IgD-negative memory B cell (primary cell): ENCODE measurements at regions not wholly inside any gene's neighbourhood (a gene's known extent, or its start where the extent isn't known, plus 50 kb on each side); places are given as distances from the start of the nearest gene placed in this dataset.

Source experiments
- H3K27ac Mint-ChIP-seq, 3 donors: one replicate each; pipeline ENCODE4 v1.8.0; 2020 to 2022; ENCODE audit warnings: mild to moderate bottlenecking in 3 of 3, mixed read lengths in 3 of 3, moderate library complexity in 1 of 3
- H3K27me3 Mint-ChIP-seq: one replicate; pipeline ENCODE4 v1.8.0; 2021; ENCODE audit warnings: mixed read lengths
- H3K36me3 Mint-ChIP-seq: one replicate; pipeline ENCODE4 v1.8.0; 2020; ENCODE audit warnings: mild to moderate bottlenecking, mixed read lengths
- H3K4me1 Mint-ChIP-seq, 3 donors: one replicate each; pipeline ENCODE4 v1.8.0; 2020 to 2022; ENCODE audit warnings: mixed read lengths in 3 of 3, mild to moderate bottlenecking in 1 of 3
- H3K4me3 Mint-ChIP-seq, 4 donors: one replicate each; pipeline ENCODE4 v1.8.0; 2020 to 2022; ENCODE audit warnings: mild to moderate bottlenecking in 4 of 4, mixed read lengths in 4 of 4, moderate library complexity in 3 of 4
- H3K9me3 Mint-ChIP-seq, 3 donors: one replicate each; pipeline ENCODE4 v1.8.0; 2020 to 2021; ENCODE audit warnings: mixed read lengths in 3 of 3, mild to moderate bottlenecking in 1 of 3

DNA sequence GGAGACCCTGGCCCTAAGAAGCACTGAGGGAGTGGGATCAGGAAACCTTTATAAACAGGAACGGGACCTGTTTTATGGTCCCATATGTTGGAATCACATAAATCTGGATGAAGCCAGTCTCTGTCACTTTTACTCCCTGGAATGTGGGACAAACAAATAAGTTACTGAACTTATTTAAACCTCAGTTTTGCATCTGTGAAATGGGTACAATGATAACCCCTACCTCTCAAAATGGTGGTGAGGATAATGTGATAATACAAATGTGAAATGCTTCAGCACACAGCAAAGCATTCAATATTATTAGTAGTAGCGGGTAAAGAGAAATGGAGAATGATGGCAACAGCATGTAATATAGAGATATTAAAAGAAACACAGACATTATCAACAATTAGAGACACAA is 298.9 kb downstream of the ZSWIM6 start:
- H3K36me3 Mint-ChIP-seq, result no peaks in the 10 kb centered on the region
- H3K27ac Mint-ChIP-seq, result no peak overlapping the region
- H3K27me3 Mint-ChIP-seq, result peaks cover 27% of the 10 kb centered on the region
- peaks cover 0 to 3% (median 0%) of the 10 kb centered on the region in 3 donors for H3K9me3 Mint-ChIP-seq
- H3K4me1 Mint-ChIP-seq, result peaks cover 2 to 12% (median 7%) of the 10 kb centered on the region in 3 donors
- H3K4me3 Mint-ChIP-seq, result no peak overlapping the region

GRCh38 chr5:61631438-61631941 is 299.4 kb downstream of the ZSWIM6 start:
- H3K27ac Mint-ChIP-seq, result no peak overlapping the region
- no peaks in the 10 kb centered on the region for H3K36me3 Mint-ChIP-seq
- H3K9me3 Mint-ChIP-seq, result peaks cover 0 to 3% (median 0%) of the 10 kb centered on the region in 3 donors
- peaks cover 2 to 11% (median 7%) of the 10 kb centered on the region in 3 donors for H3K4me1 Mint-ChIP-seq
- H3K4me3 Mint-ChIP-seq, result no peak overlapping the region
- H3K27me3 Mint-ChIP-seq, result peaks cover 26% of the 10 kb centered on the region

DNA sequence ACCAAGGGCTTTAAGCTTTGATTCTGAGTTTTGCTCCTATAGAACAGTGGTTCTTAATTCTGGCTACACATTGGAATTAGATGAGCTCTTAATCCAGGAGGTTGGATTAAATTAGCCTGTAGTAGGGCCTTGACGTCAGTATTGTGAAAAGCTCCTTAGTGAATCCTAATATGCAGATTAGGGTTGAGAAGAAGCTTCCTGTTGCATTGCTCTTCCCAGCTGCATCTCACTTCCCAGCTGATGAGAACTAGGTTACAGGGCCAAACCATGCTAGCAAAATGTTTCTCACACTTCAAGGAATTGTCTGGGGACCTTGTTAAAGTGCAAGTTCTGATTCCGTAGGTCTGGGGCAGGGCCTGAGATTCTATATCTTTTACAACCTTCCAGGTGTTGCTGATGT is 300.0 kb downstream of the ZSWIM6 start:
- Mint-ChIP-seq H3K36me3 (no peaks in the 10 kb centered on the region), H3K4me1 (peaks cover 2 to 6% (median 3%) of the 10 kb centered on the region in 3 donors), H3K9me3 (peaks cover 0 to 3% (median 0%) of the 10 kb centered on the region in 3 donors), H3K27me3 (peaks cover 20% of the 10 kb centered on the region), H3K4me3 (no peak overlapping the region), H3K27ac (no peak overlapping the region)

DNA sequence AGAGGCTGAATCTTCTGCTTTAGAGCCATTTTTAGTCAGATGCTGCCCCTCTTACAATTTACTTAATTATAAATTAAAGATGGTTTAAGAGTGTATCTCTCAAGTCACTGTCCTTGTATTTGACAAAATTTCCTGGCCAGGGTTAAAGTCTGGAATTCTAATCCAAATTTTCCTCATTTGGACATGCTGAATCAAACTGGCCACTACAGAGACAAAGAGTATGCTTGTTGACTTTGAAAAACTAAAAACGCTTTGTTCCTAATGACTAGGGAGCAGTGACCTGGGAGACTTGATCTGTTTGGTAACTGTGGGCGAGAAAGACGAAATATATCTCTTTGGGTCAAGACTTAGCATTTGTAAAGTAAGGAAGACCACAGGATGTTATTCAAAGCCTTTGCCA is 303.2 kb downstream of the ZSWIM6 start:
- H3K27ac Mint-ChIP-seq, result no peak overlapping the region
- H3K36me3 Mint-ChIP-seq, result no peaks in the 10 kb centered on the region
- H3K4me3 Mint-ChIP-seq, result no peak overlapping the region
- H3K4me1 Mint-ChIP-seq, result peaks cover 0 to 2% (median 0%) of the 10 kb centered on the region in 3 donors
- no peaks in the 10 kb centered on the region for H3K9me3 Mint-ChIP-seq
- H3K27me3 Mint-ChIP-seq, result peaks cover 11% of the 10 kb centered on the region

DNA sequence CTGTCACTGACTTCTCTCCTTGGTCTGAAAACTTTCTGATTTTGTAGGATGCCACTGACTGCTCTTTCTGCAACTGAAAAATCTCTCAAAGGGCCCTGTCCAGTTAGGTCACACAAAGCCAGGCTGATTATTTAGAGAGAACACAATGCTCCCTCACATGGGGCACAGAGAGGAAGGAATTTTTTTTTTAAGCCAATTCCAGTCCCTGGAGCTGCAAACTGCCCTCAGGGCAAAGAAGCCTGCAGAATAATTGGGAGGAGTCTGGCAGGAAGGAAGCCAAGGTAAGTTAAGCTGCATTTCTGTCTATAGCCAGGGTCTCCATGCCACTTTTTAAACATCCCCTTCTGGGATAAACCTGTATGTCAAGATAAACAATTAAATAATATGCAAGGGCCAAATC is 305.5 kb downstream of the ZSWIM6 start:
- Mint-ChIP-seq H3K9me3 (no peaks in the 10 kb centered on the region), H3K4me1 (peaks cover 0 to 2% (median 0%) of the 10 kb centered on the region in 3 donors), H3K36me3 (no peaks in the 10 kb centered on the region), H3K27me3 (peaks cover 8% of the 10 kb centered on the region), H3K4me3 (no peak overlapping the region), H3K27ac (no peak overlapping the region)

GRCh38 chr5:61638476-61638875 is 306.4 kb downstream of the ZSWIM6 start:
- Mint-ChIP-seq H3K4me1 (peaks cover 0 to 2% (median 0%) of the 10 kb centered on the region in 3 donors), H3K36me3 (no peaks in the 10 kb centered on the region), H3K27me3 (peaks cover 8% of the 10 kb centered on the region), H3K4me3 (no peak overlapping the region), H3K9me3 (no peaks in the 10 kb centered on the region), H3K27ac (no peak overlapping the region)

DNA sequence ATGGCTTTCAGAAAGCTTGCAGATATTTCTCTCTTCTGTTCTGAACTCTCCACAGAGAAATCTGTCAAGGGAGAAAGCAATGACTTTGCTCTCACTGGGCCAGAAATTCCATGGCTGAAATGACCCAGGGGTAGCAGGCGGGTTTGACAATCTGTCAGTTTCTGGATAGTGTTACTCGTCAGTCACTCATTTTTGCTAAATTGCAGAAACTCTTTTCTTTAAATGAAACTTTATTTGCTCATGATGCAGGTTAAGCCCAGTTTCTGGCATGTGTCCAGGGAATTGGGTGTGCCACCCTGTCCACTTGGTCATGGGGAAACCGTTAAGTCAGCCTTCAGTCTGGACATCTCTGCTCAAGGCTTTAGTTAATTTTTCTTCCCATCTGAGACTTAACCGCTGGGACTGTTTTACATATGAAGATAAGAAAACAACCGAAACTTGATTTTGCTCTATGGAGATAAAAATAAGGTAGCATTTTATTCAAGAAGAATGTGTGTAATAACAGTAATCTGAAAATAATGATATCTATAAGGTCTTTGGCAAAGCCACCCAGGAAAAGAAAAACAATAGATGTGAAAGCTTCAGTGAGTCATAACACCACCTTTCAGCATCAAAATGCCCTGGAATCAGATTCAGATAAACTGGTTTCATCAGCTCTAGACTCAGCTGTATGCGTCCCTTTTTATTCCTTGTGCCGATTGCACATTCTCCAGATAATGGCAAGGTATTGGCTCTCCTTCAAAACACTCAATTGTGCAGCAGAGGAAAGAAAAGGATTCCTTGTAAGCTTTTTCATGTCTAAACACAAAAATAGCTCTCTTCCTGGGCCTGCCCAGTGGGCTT is 308.3 kb downstream of the ZSWIM6 start:
- H3K27me3 Mint-ChIP-seq, result peaks cover 8% of the 10 kb centered on the region
- H3K36me3 Mint-ChIP-seq, result no peaks in the 10 kb centered on the region
- peaks cover 0 to 2% (median 0%) of the 10 kb centered on the region in 3 donors for H3K4me1 Mint-ChIP-seq
- no peaks in the 10 kb centered on the region for H3K9me3 Mint-ChIP-seq
- no peak overlapping the region for H3K4me3 Mint-ChIP-seq
- H3K27ac Mint-ChIP-seq, result no peak overlapping the region

- H3K9me3 Mint-ChIP-seq, result no peaks in the 10 kb centered on the region
- H3K4me3 Mint-ChIP-seq, result no peak overlapping the region
- no peaks in the 10 kb centered on the region for H3K36me3 Mint-ChIP-seq
- no peaks in the 10 kb centered on the region for H3K4me1 Mint-ChIP-seq
- peaks cover 8% of the 10 kb centered on the region for H3K27me3 Mint-ChIP-seq
- peak overlapping the region in 1 of 3 donors; percentile 32 for H3K27ac Mint-ChIP-seq
Measured at GRCh38 chr5:61641748-61642565, 309.9 kb downstream of the ZSWIM6 start.

GRCh38 chr5:61647672-61648071 is 315.6 kb downstream of the ZSWIM6 start:
- Mint-ChIP-seq H3K36me3 (peaks cover 2% of the 10 kb centered on the region), H3K4me1 (peaks cover 0 to 2% (median 0%) of the 10 kb centered on the region in 3 donors), H3K27ac (no peak overlapping the region), H3K9me3 (no peaks in the 10 kb centered on the region), H3K4me3 (no peak overlapping the region), H3K27me3 (peaks cover 13% of the 10 kb centered on the region)

- H3K4me3 Mint-ChIP-seq, result no peak overlapping the region
- peaks cover 13% of the 10 kb centered on the region for H3K27me3 Mint-ChIP-seq
- H3K4me1 Mint-ChIP-seq, result peaks cover 0 to 2% (median 0%) of the 10 kb centered on the region in 3 donors
- H3K36me3 Mint-ChIP-seq, result peaks cover 2% of the 10 kb centered on the region
- no peaks in the 10 kb centered on the region for H3K9me3 Mint-ChIP-seq
- H3K27ac Mint-ChIP-seq, result no peak overlapping the region
Measured at GRCh38 chr5:61649231-61649630, 317.2 kb downstream of the ZSWIM6 start.

DNA sequence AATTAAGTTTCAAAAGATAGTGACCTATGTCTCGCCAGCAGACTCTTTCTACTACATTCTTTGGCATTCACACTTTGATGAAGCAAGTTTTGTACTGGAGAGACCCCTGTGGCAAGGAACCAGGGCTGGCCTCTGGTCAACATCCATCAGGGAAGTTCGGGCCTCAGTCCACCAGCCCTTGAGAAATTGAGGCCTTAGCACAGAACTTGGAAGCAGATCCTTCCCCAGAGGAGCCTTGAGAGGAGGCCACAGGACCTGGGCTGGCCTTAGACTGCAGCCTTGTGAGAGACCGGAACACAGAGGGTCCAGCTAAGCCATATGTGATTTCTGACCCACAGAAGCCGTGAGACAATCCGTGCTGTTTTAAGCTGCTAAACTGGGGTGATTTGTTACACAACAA is 317.9 kb downstream of the ZSWIM6 start:
- H3K4me3 Mint-ChIP-seq, result no peak overlapping the region
- peaks cover 0 to 2% (median 0%) of the 10 kb centered on the region in 3 donors for H3K4me1 Mint-ChIP-seq
- H3K27me3 Mint-ChIP-seq, result peaks cover 13% of the 10 kb centered on the region
- H3K27ac Mint-ChIP-seq, result no peak overlapping the region
- no peaks in the 10 kb centered on the region for H3K9me3 Mint-ChIP-seq
- H3K36me3 Mint-ChIP-seq, result peaks cover 2% of the 10 kb centered on the region

DNA sequence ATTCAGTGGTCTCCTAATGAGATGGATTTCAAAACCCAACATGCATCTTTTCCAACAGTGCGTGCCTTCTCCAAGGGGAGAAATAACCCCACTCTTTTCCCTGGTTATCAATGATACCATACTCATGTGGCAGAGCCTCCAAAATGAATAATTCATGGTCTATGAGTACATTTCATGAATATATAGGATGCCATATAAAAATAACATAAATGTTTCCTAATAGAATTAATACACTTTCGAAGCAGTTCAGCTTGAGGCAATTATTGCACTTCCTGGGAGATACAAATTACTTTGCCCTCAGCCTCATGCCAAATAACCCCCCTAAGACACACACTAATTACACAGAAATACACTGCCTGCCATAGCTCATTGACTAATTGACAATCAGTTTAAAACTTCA is 318.6 kb downstream of the ZSWIM6 start:
- H3K4me1 Mint-ChIP-seq, result peaks cover 0 to 2% (median 0%) of the 10 kb centered on the region in 3 donors
- H3K27ac Mint-ChIP-seq, result no peak overlapping the region
- H3K4me3 Mint-ChIP-seq, result no peak overlapping the region
- H3K27me3 Mint-ChIP-seq, result peaks cover 10% of the 10 kb centered on the region
- H3K9me3 Mint-ChIP-seq, result no peaks in the 10 kb centered on the region
- peaks cover 2% of the 10 kb centered on the region for H3K36me3 Mint-ChIP-seq

GRCh38 chr5:61651195-61651594 is 319.1 kb downstream of the ZSWIM6 start:
- peaks cover 2% of the 10 kb centered on the region for H3K36me3 Mint-ChIP-seq
- no peaks in the 10 kb centered on the region for H3K9me3 Mint-ChIP-seq
- H3K27me3 Mint-ChIP-seq, result peaks cover 10% of the 10 kb centered on the region
- H3K27ac Mint-ChIP-seq, result no peak overlapping the region
- no peak overlapping the region for H3K4me3 Mint-ChIP-seq
- peaks cover 0 to 2% (median 0%) of the 10 kb centered on the region in 3 donors for H3K4me1 Mint-ChIP-seq

GRCh38 chr5:61652916-61653315 is 320.9 kb downstream of the ZSWIM6 start:
- Mint-ChIP-seq H3K27ac (no peak overlapping the region), H3K27me3 (peaks cover 10% of the 10 kb centered on the region), H3K9me3 (no peaks in the 10 kb centered on the region), H3K4me3 (no peak overlapping the region), H3K4me1 (peaks cover 0 to 2% (median 0%) of the 10 kb centered on the region in 3 donors), H3K36me3 (peaks cover 2% of the 10 kb centered on the region)
